B cell (primary cell): ENCODE measurements at regions not wholly inside any gene's neighbourhood (a gene's known extent, or its start where the extent isn't known, plus 50 kb on each side); places are given as distances from the start of the nearest gene placed in this dataset.

Experiments used
- ATAC-seq: fragments of 200-7000 bp; cut with Tn5 transposase; one replicate; pipeline ENCODE4 v1.10.0; 2021; ENCODE audit warnings: low read depth, mild to moderate bottlenecking, moderate number of reproducible peaks, moderate library complexity
- CTCF ChIA-PET: fragments of 350-600 bp; sonication (Branson Sonifier 250); formaldehyde crosslinking; loops from one replicate; lab custom pipeline; 2021; ENCODE audit warnings: antibody characterized with exemption, inconsistent platforms; lab: Charles Lee
- POLR2A ChIA-PET: fragments of 350-600 bp; sonication (Branson Sonifier 250); formaldehyde crosslinking; loops from one replicate; lab custom pipeline; 2021; ENCODE audit warnings: antibody characterized with exemption; lab: Charles Lee
- DNase-seq: peaks from one replicate; pipeline ENCODE4 v3.0.0; 2013
- H2AFZ ChIP-seq: 2 replicates; pipeline ENCODE4 v1.6.1; 2012; ENCODE audit warnings: mild to moderate bottlenecking, low read depth, low read length; ENCODE audit not compliant: insufficient read depth, poor library complexity, severe bottlenecking
- H3K27ac ChIP-seq, 2 donors: 1 replicate in 1 of 2; 2 replicates in 1 of 2; pipeline ENCODE4 v1.5.1; 2012 to 2013; ENCODE audit warnings: low read length in 2 of 2, mild to moderate bottlenecking in 2 of 2, moderate library complexity in 1 of 2
- H3K27me3 ChIP-seq, 4 experiments: fragments of 200-600 bp in 1 of 4; sonication (generic) in 1 of 4; replicated peaks in 1 of 4; 1 replicate in 2 of 4; 2 replicates in 2 of 4; pipeline versions ENCODE4 v1.6.1 to v1.7.0; 2013 to 2016; ENCODE audit warnings: low read length in 3 of 4, mild to moderate bottlenecking in 2 of 4, mixed read lengths in 1 of 4, moderate library complexity in 1 of 4; ENCODE audit not compliant: insufficient read depth in 4 of 4, control insufficient read depth in 3 of 4; ENCODE audit errors: control extremely low read depth in 1 of 4
- H3K36me3 ChIP-seq, 2 experiments: replicated peaks in 1 of 2; 1 replicate in 1 of 2; 2 replicates in 1 of 2; pipeline versions ENCODE4 v1.6.1 to v1.7.1; 2013; ENCODE audit warnings: low read length in 1 of 2; ENCODE audit not compliant: insufficient read depth in 2 of 2, control insufficient read depth in 1 of 2; ENCODE audit errors: control extremely low read depth in 1 of 2, extremely low read depth in 1 of 2
- H3K4me1 ChIP-seq, 2 donors: fragments of 200-600 bp in 1 of 2; sonication (generic) in 1 of 2; 1 replicate in 1 of 2; 2 replicates in 1 of 2; pipeline versions ENCODE4 v1.5.1 to v1.6.1; 2013 to 2017; ENCODE audit warnings: low read length in 2 of 2; ENCODE audit not compliant: control insufficient read depth in 2 of 2, insufficient read depth in 2 of 2
- H3K4me2 ChIP-seq: replicated peaks from 2 replicates; pipeline ENCODE3; 2012; ENCODE audit warnings: mild to moderate bottlenecking, low read depth, low read length; ENCODE audit not compliant: poor library complexity, severe bottlenecking
- H3K4me3 ChIP-seq, 5 experiments: fragments of 200-600 bp in 1 of 5; sonication (generic) in 1 of 5; 1 replicate in 3 of 5; 2 replicates in 2 of 5; pipeline versions ENCODE4 v1.5.1 to v1.7.0; 2011 to 2016; ENCODE audit warnings: low read length in 4 of 5, mild to moderate bottlenecking in 4 of 5, low read depth in 2 of 5, control low read depth in 1 of 5, moderate library complexity in 1 of 5; ENCODE audit not compliant: insufficient read depth in 1 of 5; ENCODE audit errors: control extremely low read depth in 1 of 5, extremely low read depth in 1 of 5
- H3K79me2 ChIP-seq: fragments of 200-600 bp; sonication (generic); one replicate; pipeline ENCODE4 v1.6.0; 2016; ENCODE audit warnings: low read length; ENCODE audit not compliant: control insufficient read depth, insufficient read depth
- H3K9ac ChIP-seq: fragments of 200-600 bp; sonication (generic); 2 replicates; pipeline ENCODE4 v1.6.1; 2017; ENCODE audit warnings: mild to moderate bottlenecking, low read length, moderate library complexity
- H3K9me3 ChIP-seq, 3 donors: one replicate each; pipeline versions ENCODE4 v1.6.1 to v1.7.1; 2013; ENCODE audit warnings: low read length in 2 of 3; ENCODE audit not compliant: control insufficient read depth in 2 of 3, insufficient read depth in 1 of 3; ENCODE audit errors: control extremely low read depth in 1 of 3
- H4K20me1 ChIP-seq: 2 replicates; pipeline ENCODE4 v1.6.0; 2012; ENCODE audit warnings: mild to moderate bottlenecking, low read length; ENCODE audit not compliant: insufficient read depth, control insufficient read depth, poor library complexity, severe bottlenecking
- H3K27ac Mint-ChIP-seq: one replicate; pipeline ENCODE4 v1.8.0; 2021; ENCODE audit warnings: mixed read lengths
- H3K27me3 Mint-ChIP-seq: one replicate; pipeline ENCODE4 v1.8.0; 2021; ENCODE audit warnings: mixed read lengths
- H3K4me1 Mint-ChIP-seq: one replicate; pipeline ENCODE4 v1.8.0; 2021; ENCODE audit warnings: mixed read lengths
- H3K4me3 Mint-ChIP-seq: one replicate; pipeline ENCODE4 v1.8.0; 2021; ENCODE audit warnings: mixed read lengths
- H3K9me3 Mint-ChIP-seq: one replicate; pipeline ENCODE4 v1.8.0; 2022; ENCODE audit warnings: mixed read lengths; ENCODE audit not compliant: insufficient read depth
- EZH2 ChIP-seq: IDR thresholded peaks from 2 replicates; pipeline ENCODE4 v1.6.1; 2012; ENCODE audit warnings: borderline replicate concordance, low read depth, mild to moderate bottlenecking, moderate library complexity, low read length; ENCODE audit not compliant: insufficient read depth, poor library complexity, severe bottlenecking
- WGBS: methylation state at CpG from one replicate; pipeline ENCODE4 v1.1.5; 2013; ENCODE audit warnings: missing lambda C conversion rate; ENCODE audit not compliant: insufficient coverage; 5-methylcytosine and 5-hydroxymethylcytosine counted together
- intact Hi-C: fragments of 100-400 bp; cut with micrococcal nuclease; formaldehyde crosslinking; loops from one replicate; pipeline ENCODE4 v1.10.0; 2022
- TF ChIP-seq, protein P1 (sequence below): fragments of 200-600 bp; IDR thresholded peaks from one replicate; pipeline ENCODE4 v1.8.0; 2022; ENCODE audit warnings: antibody characterized with exemption, mild to moderate bottlenecking

- H3K4me2 ChIP-seq, result no peak overlapping the region
- intact Hi-C loops, result no loop called here
- ChIA-PET POLR2A (no interaction called here), CTCF (no interaction called here)
- DNase-seq (no peak), ATAC-seq (no peak)
- no peak overlapping the region for H3K9ac ChIP-seq
- no peaks in the 10 kb centered on the region for H3K27me3 ChIP-seq
- H3K27ac ChIP-seq, result no peak overlapping the region
- Mint-ChIP-seq H3K4me3 (no peak overlapping the region), H3K27ac (no peak overlapping the region), H3K9me3 (no peaks in the 10 kb centered on the region), H3K27me3 (no peaks in the 10 kb centered on the region), H3K4me1 (no peaks in the 10 kb centered on the region)
- WGBS, result 92% methylated on average over 12 of the region's 12 CpGs
- no peaks in the 10 kb centered on the region for H3K9me3 ChIP-seq
- no peaks in the 10 kb centered on the region for H4K20me1 ChIP-seq
- H2AFZ ChIP-seq, result no peak overlapping the region
- TF ChIP-seq, protein P1, sequence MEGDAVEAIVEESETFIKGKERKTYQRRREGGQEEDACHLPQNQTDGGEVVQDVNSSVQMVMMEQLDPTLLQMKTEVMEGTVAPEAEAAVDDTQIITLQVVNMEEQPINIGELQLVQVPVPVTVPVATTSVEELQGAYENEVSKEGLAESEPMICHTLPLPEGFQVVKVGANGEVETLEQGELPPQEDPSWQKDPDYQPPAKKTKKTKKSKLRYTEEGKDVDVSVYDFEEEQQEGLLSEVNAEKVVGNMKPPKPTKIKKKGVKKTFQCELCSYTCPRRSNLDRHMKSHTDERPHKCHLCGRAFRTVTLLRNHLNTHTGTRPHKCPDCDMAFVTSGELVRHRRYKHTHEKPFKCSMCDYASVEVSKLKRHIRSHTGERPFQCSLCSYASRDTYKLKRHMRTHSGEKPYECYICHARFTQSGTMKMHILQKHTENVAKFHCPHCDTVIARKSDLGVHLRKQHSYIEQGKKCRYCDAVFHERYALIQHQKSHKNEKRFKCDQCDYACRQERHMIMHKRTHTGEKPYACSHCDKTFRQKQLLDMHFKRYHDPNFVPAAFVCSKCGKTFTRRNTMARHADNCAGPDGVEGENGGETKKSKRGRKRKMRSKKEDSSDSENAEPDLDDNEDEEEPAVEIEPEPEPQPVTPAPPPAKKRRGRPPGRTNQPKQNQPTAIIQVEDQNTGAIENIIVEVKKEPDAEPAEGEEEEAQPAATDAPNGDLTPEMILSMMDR, result no peak
- no peak for TF ChIP-seq EZH2
- no peak overlapping the region for H3K4me3 ChIP-seq
- no peaks in the 10 kb centered on the region for H3K79me2 ChIP-seq
- no peaks in the 10 kb centered on the region for H3K4me1 ChIP-seq
- H3K36me3 ChIP-seq, result no peaks in the 10 kb centered on the region
Measured at GRCh38 chr5:115369430-115370144, 73.1 kb upstream of the CCDC112 start.

GRCh38 chr5:115366223-115366622 is 69.8 kb upstream of the CCDC112 start:
- CTCF ChIA-PET, result no interaction called here

More at GRCh38 chr5:115366223-115366622, 69.8 kb upstream of the CCDC112 start:
- no peaks in the 10 kb centered on the region for H3K9me3 Mint-ChIP-seq
- Histone ChIP-seq H3K4me2 (no peak overlapping the region), H3K79me2 (no peaks in the 10 kb centered on the region), H3K9ac (no peak overlapping the region), H3K27ac (no peak overlapping the region), H3K4me3 (no peak overlapping the region), H3K4me1 (no peaks in the 10 kb centered on the region), H3K27me3 (no peaks in the 10 kb centered on the region), H3K9me3 (no peaks in the 10 kb centered on the region), H3K36me3 (no peaks in the 10 kb centered on the region), H4K20me1 (no peaks in the 10 kb centered on the region), H2AFZ (no peak overlapping the region)
- DNase-seq (no peak), ATAC-seq (no peak)
- TF ChIP-seq, protein P1, result no peak
- no peak for TF ChIP-seq EZH2
- H3K27ac Mint-ChIP-seq, result no peak overlapping the region
- H3K4me3 Mint-ChIP-seq, result no peak overlapping the region
- POLR2A ChIA-PET, result no interaction called here
- WGBS, result 33% methylated on average over 1 of the region's 2 CpGs
- H3K4me1 Mint-ChIP-seq, result no peaks in the 10 kb centered on the region
- intact Hi-C loops, result no loop called here
- H3K27me3 Mint-ChIP-seq, result no peaks in the 10 kb centered on the region
